ENCODE measurements at regions not wholly inside any gene's neighbourhood (a gene's known extent, or its start where the extent isn't known, plus 50 kb on each side); places are given as distances from the start of the nearest gene placed in this dataset.

DNA sequence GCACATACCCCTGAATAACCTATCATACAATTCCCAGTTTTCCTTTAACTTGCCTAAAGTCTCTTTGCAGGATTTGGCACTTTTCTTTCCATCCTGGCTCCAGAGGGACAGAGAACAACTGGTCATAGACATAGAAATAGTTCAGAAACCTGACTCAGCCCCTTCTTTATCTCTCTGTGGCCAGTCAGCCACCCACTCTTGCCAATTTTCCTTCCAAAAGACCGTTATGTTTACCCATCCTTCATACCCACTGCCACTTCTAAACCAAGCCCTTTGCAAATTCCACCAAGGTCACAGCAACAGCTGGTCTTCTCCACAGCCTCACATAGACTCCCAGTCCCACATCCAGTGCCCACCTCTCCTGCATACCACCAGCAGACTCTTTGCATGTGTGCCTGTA lies 127.2 kb upstream of the FGGY start:
- Histone ChIP-seq H3K36me3 (ENCODE audit: insufficient read depth, low read length, poor library complexity, severe bottlenecking) (no peaks in the 10 kb centered on the region), H3K27ac (ENCODE audit: low read depth, low read length, poor library complexity, severe bottlenecking) (no peak overlapping the region), H3K4me1 (ENCODE audit: insufficient read depth, low read length, poor library complexity, severe bottlenecking) (no peaks in the 10 kb centered on the region), H3K27me3 (replicated peaks; ENCODE audit: insufficient read depth, low read depth, low read length, poor library complexity) (no peaks in the 10 kb centered on the region), H3K9me3 (ENCODE audit: low read depth, low read length, poor library complexity, severe bottlenecking) (no peaks in the 10 kb centered on the region), H3K4me3 (ENCODE audit: low read depth, low read length, poor library complexity, severe bottlenecking) (no peak overlapping the region)
- BruUV-seq (replicated peaks), result no TSS peak
- ChIA-PET CTCF (no interaction called here), POLR2A (ENCODE audit: low non-redundant PET) (no interaction called here)
- no peak for DNase-seq (ENCODE audit: low spot score)
- intact Hi-C loops (cut with micrococcal nuclease; ENCODE audit: unreplicated experiment), result no loop called here
- TF ChIP-seq EZH2 (IDR thresholded peaks at IDR 0.05; ENCODE audit: borderline replicate concordance, low read depth, low read length, poor library complexity, severe bottlenecking) (no peak), CTCF (conservative IDR thresholded peaks at IDR 0.05; ENCODE audit: low read depth, low read length) (no peak)

DNA sequence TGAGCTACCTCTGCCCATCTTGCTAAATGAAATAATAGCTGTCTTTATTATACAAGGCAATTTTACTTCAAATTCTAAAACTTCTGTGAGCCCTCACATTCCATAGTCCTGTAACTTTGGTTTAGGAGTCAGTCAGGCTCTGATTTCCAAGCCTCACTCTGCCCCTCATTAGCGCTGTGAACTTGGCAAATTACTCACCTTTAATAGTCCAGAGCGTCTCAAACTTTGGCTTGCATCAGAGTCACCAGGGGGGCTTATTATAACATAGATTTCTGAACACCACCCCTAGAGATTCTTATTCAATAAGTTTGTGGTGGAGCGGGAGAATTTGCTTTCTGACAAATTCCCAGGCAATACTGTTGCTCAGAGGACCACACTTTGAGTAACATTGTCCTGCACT lies 126.2 kb upstream of the FGGY start:
- Histone ChIP-seq H3K36me3 (ENCODE audit: insufficient read depth, low read length, poor library complexity, severe bottlenecking) (no peaks in the 10 kb centered on the region), H3K4me3 (ENCODE audit: low read depth, low read length, poor library complexity, severe bottlenecking) (no peak overlapping the region), H3K4me1 (ENCODE audit: insufficient read depth, low read length, poor library complexity, severe bottlenecking) (no peaks in the 10 kb centered on the region), H3K27me3 (replicated peaks; ENCODE audit: insufficient read depth, low read depth, low read length, poor library complexity) (no peaks in the 10 kb centered on the region), H3K27ac (ENCODE audit: low read depth, low read length, poor library complexity, severe bottlenecking) (no peak overlapping the region), H3K9me3 (ENCODE audit: low read depth, low read length, poor library complexity, severe bottlenecking) (no peaks in the 10 kb centered on the region)
- TF ChIP-seq EZH2 (IDR thresholded peaks at IDR 0.05; ENCODE audit: borderline replicate concordance, low read depth, low read length, poor library complexity, severe bottlenecking) (no peak), CTCF (conservative IDR thresholded peaks at IDR 0.05; ENCODE audit: low read depth, low read length) (no peak)
- DNase-seq (ENCODE audit: low spot score), result no peak
- ChIA-PET CTCF (no interaction called here), POLR2A (ENCODE audit: low non-redundant PET) (no interaction called here)
- BruUV-seq (replicated peaks), result no TSS peak
- intact Hi-C loops (cut with micrococcal nuclease; ENCODE audit: unreplicated experiment), result no loop called here

DNA sequence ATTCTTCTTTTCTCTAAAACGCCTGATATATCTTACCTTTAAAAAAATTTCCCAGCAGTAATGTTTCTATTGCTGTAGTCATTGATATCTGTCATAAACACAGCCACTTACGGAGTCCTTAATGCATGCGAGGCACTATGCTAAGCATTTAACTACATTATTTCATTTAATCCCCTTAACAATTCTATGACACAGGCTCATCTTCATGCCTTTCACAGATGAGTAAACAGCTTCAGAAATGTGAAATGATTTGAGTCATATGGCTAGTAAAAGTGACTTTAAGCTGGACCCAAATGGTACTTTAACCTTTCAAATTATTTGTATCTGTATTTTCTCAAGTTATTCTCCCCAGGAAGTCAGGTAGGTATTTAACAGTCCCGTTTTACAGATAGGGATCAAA lies 125.1 kb upstream of the FGGY start:
- no peak for TF ChIP-seq CTCF (conservative IDR thresholded peaks at IDR 0.05; ENCODE audit: low read depth, low read length)
- TF ChIP-seq EZH2 (IDR thresholded peaks at IDR 0.05; ENCODE audit: borderline replicate concordance, low read depth, low read length, poor library complexity, severe bottlenecking), result no peak
- Histone ChIP-seq H3K27ac (ENCODE audit: low read depth, low read length, poor library complexity, severe bottlenecking) (no peak overlapping the region), H3K4me3 (ENCODE audit: low read depth, low read length, poor library complexity, severe bottlenecking) (no peak overlapping the region), H3K9me3 (ENCODE audit: low read depth, low read length, poor library complexity, severe bottlenecking) (no peaks in the 10 kb centered on the region), H3K36me3 (ENCODE audit: insufficient read depth, low read length, poor library complexity, severe bottlenecking) (no peaks in the 10 kb centered on the region), H3K27me3 (replicated peaks; ENCODE audit: insufficient read depth, low read depth, low read length, poor library complexity) (no peaks in the 10 kb centered on the region), H3K4me1 (ENCODE audit: insufficient read depth, low read length, poor library complexity, severe bottlenecking) (no peaks in the 10 kb centered on the region)
- CTCF ChIA-PET, result no interaction called here
- POLR2A ChIA-PET (ENCODE audit: low non-redundant PET), result no interaction called here
- intact Hi-C loops (cut with micrococcal nuclease; ENCODE audit: unreplicated experiment), result no loop called here
- DNase-seq (ENCODE audit: low spot score), result no peak
- no TSS peak for BruUV-seq (replicated peaks)

Measured in A673 (cell line).